Keratinocyte (primary cell): ENCODE measurements at regions not wholly inside any gene's neighbourhood (a gene's known extent, or its start where the extent isn't known, plus 50 kb on each side); places are given as distances from the start of the nearest gene placed in this dataset.

ENCODE experiments used
- CTCF ChIP-seq, 3 experiments: IDR thresholded peaks in 1 of 3; conservative IDR thresholded peaks in 1 of 3; optimal IDR thresholded peaks in 1 of 3; 2 replicates in 2 of 3; 3 replicates in 1 of 3; pipeline versions ENCODE3 to v1.5.1; 2011; ENCODE audit warnings: low read length in 3 of 3, mild to moderate bottlenecking in 3 of 3, moderate library complexity in 2 of 3, control low read depth in 1 of 3, inconsistent platforms in 1 of 3; ENCODE audit not compliant: insufficient read depth in 2 of 3; ENCODE audit errors: extremely low read depth in 1 of 3
- EZH2 ChIP-seq: IDR thresholded peaks from one replicate; pipeline ENCODE4 v1.6.1; 2012; ENCODE audit warnings: inconsistent platforms, mild to moderate bottlenecking, low read length, moderate library complexity

GRCh38 chr16:86747761-86748160 is 169.4 kb downstream of the FOXL1 start:
- TF ChIP-seq EZH2 (no peak), CTCF (optimal IDR thresholded peaks at IDR 0.05 in 1 of 3, IDR thresholded peaks at IDR 0.05 in 1 of 3, conservative IDR thresholded peaks at IDR 0.05 in 1 of 3; ENCODE audit: extremely low read depth in 1 of 3, insufficient read depth in 2 of 3, low read length in 3 of 3) (no peak)
